Activated T-helper 17 cell treated with anti-CD3 and anti-CD28 coated beads, Interleukin-2, amount 50 U/mL, for 72 hours (primary cell): ENCODE measurements at regions not wholly inside any gene's neighbourhood (a gene's known extent, or its start where the extent isn't known, plus 50 kb on each side); places are given as distances from the start of the nearest gene placed in this dataset.

ENCODE experiments used
- ATAC-seq: fragments of 150-1000 bp; cut with Tn5 transposase; replicated peaks from 2 replicates; pipeline ENCODE4 v1.10.0; 2021; ENCODE audit warnings: mild to moderate bottlenecking, moderate library complexity
- H3K27ac Mint-ChIP-seq: one replicate; pipeline ENCODE4 v1.8.0; 2022; ENCODE audit warnings: mixed read lengths
- H3K27me3 Mint-ChIP-seq: one replicate; pipeline ENCODE4 v1.8.0; 2022; ENCODE audit warnings: mixed read lengths
- H3K36me3 Mint-ChIP-seq: one replicate; pipeline ENCODE4 v1.8.0; 2022; ENCODE audit warnings: low read depth, mild to moderate bottlenecking, mixed read lengths
- H3K4me1 Mint-ChIP-seq: one replicate; pipeline ENCODE4 v1.8.0; 2022; ENCODE audit warnings: mixed read lengths
- H3K4me3 Mint-ChIP-seq: one replicate; pipeline ENCODE4 v1.8.0; 2022; ENCODE audit warnings: mild to moderate bottlenecking, mixed read lengths
- H3K9me3 Mint-ChIP-seq: one replicate; pipeline ENCODE4 v1.8.0; 2022; ENCODE audit warnings: mixed read lengths

DNA sequence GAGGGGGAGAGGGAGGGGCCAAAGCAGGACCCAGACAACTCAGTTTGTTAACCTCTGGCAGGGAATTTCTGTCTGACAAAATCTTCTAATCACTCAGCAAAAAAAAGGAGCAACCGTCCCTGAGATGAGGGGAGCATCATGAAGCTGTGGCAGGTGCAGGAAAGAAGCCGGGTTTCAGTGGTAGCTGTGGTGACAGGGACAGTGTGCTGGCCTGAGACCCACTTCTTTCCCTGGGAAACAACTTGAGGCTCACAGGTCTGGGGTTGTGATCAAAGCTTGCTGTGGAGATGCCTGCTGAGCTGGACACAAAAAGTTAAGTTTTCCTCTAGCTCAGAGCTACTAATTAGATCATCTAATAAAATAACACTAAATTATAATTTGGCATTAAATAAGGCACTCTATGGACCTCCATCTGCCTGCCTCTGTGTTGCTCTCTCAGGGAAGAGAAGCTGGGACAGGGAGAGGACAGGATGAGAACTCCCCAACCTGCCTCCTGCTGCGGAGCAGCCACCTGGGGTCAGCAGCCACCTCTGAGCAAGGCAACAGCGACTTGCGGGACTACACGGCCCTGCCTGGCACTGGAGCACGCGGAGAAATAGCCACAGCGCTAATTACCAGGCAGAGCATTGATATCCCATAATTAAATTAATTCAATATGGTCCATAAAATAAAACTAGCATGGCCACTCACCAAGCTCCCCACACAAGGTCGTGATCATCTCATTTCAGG lies 104.6 kb upstream of the TEX51 start:
- Mint-ChIP-seq H3K4me3 (no peak overlapping the region), H3K4me1 (no peaks in the 10 kb centered on the region), H3K9me3 (no peaks in the 10 kb centered on the region), H3K27ac (no peak overlapping the region), H3K27me3 (peaks cover 22% of the 10 kb centered on the region), H3K36me3 (no peaks in the 10 kb centered on the region)
- ATAC-seq: no peak

DNA sequence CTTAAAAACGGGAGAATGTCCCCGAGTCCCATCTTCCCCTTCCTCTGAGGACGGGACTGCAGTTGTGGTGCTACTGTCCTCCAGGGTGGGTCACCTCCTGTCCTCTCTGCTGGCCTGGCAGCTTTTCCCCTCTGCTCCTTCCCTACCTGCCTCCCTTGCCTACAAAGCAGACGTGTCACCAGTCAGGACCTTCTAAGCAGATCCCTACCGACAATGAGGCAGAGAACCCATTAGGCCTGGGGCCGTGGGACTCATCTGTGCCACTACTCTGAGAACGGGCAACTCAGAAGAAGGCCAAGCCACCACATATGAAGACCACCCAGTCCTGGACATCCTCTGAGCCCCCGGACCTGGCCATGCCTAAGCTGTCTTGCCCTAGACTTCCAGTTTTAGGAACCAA lies 103.0 kb upstream of the TEX51 start:
- Mint-ChIP-seq H3K4me1 (no peaks in the 10 kb centered on the region), H3K27me3 (peaks cover 28% of the 10 kb centered on the region), H3K36me3 (no peaks in the 10 kb centered on the region), H3K27ac (no peak overlapping the region), H3K4me3 (no peak overlapping the region), H3K9me3 (no peaks in the 10 kb centered on the region)
- no peak for ATAC-seq

DNA sequence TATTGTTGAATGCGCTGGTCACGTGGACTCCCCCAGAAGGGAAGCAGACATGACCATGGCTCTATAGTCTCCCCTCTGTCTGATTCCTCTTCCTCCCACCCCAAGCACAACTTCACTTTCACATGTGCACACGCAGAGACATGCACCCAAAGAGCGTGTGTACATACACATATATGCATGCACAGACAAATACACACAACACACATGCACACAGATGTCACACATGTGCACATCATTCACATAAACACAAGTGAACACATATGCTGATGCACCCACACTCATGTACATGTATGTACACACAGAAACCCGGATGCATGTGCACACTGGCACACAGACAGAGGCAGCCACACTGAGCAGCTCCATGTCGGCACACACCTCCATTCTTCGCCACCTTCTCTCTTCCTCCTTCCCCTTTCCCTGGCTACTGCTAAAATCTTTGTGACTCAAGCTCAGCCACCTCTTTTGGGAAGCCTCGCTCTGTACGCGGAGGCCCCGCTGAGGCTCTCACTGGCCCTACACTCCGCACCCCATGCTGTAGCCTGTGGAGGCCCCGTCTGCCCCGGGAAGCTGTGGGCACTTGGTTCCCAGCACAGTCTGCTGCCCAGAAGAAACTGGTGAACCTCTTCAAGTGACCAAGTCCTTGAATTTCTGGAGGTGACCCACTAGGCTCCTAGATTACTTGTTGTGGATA lies 101.6 kb upstream of the TEX51 start:
- no peaks in the 10 kb centered on the region for H3K4me1 Mint-ChIP-seq
- H3K9me3 Mint-ChIP-seq: no peaks in the 10 kb centered on the region
- H3K36me3 Mint-ChIP-seq: no peaks in the 10 kb centered on the region
- no peak overlapping the region for H3K27ac Mint-ChIP-seq
- H3K4me3 Mint-ChIP-seq: no peak overlapping the region
- H3K27me3 Mint-ChIP-seq: peaks cover 30% of the 10 kb centered on the region
- no peak for ATAC-seq

DNA sequence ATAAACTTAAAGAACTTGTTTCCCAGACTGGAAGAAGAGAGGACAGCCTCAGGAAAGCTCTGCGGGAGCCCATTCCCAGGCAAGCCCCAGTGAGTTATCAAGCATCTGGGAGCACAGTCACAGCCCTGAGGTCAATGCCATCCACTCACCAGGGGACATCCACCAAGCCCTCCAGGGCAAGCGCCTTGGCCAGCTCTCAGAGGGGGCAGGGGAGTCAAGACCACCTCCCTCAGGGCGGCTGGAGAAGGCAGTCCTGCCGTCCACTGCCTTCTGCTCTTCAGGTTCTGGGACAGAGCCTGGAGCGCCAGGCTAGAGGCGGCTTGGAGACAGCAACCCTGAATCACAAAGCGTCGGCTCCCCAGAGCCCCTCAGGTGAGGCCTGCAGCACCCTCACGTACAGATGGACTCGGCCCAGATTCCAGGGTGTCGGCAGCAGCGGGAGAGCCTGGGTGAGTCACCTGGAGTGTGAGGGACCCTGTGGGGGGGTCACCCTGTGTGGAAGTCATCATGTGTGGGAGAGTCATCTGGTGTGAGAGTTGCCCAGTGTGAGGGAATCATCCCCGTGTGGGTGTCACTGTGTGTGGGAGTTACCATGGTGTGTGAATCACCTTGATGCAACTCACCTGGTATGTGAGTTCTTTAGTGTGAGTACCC lies 100.9 kb upstream of the TEX51 start:
- Mint-ChIP-seq H3K4me3 (no peak overlapping the region), H3K9me3 (no peaks in the 10 kb centered on the region), H3K27ac (no peak overlapping the region), H3K27me3 (peaks cover 28% of the 10 kb centered on the region), H3K4me1 (no peaks in the 10 kb centered on the region), H3K36me3 (no peaks in the 10 kb centered on the region)
- no peak for ATAC-seq

DNA sequence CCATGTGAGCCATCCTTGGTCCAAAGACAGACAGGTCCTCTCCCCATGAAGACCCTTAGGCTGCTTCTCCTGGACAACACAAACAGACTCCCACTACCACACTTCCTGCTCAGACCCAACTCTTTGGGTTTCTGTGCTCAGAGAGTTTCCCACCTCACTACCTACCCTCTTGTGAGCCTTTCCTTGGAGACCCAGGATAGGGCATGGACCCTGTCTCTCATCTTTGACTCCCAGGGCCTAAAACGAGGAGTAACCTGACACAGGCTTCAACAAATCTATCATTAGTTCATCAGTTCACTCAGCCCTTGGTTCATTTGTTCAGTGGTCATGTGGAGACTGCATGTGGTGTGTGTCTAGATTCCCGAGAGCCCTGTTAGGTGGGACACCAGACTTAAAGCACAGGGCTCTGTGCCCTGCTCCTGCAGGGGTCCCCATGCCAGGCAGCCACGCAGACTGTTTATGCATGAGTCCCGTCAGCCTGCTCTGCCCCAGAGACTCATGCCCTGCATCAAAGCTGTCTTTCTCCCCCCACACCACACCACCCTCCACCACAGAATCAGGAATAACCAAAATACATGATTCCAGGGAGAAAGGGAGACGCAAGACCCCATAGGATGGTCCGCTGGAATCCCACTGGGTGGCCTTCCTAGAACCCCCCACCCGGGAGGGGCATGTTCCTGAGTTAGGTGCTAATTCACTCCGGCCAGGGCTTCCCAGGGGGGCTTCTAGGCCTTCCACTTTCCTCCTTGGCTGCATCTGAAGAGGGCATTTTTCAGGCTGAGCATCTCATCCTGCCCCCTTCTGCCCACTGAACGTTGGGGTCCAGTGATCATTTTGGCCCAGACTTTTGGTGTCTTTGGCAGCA lies 100.2 kb upstream of the TEX51 start:
- Mint-ChIP-seq H3K4me3 (no peak overlapping the region), H3K27ac (no peak overlapping the region), H3K36me3 (no peaks in the 10 kb centered on the region), H3K9me3 (no peaks in the 10 kb centered on the region), H3K27me3 (peaks cover 22% of the 10 kb centered on the region), H3K4me1 (no peaks in the 10 kb centered on the region)
- no peak for ATAC-seq

DNA sequence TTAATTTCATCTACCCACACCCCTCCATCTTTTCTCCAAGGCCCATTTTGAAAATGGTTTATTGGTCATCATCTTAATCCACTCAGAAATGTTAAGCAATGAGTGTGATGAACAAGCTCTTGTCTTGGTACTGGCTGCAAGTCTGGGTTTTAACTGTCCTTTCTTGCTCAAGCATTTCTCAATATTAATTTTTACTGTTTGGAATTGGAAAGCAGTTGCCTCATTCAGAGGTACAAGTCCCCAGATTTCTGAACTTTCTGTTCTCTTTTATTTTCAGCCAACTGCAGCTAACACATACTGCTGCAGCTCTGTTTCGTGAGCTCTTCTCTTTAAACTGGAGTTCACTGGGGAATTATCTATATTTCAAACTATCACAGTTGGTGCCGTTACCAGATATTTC lies 99.4 kb upstream of the TEX51 start:
- H3K27ac Mint-ChIP-seq: no peak overlapping the region

DNA sequence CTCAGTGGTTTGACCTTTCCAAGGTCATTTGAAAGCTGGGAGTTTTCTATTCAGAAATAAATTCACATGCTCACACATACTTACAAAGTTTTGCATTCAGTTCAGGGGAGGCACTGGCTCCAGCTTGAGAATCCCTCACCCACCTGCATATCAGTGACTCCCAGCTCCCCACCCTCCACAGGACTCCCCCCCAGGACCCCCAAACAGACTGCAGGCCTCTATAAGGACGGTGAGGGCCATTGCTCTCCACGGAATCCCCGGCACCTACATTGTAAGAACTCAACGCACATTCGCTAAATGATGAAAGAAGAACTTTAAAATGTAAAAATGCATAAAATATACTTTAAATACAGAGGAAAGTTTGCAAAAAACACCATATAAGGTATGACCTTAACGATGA lies 97.2 kb upstream of the TEX51 start:
- H3K4me3 Mint-ChIP-seq: no peak overlapping the region
- H3K9me3 Mint-ChIP-seq: no peaks in the 10 kb centered on the region
- H3K27ac Mint-ChIP-seq: no peak overlapping the region
- H3K36me3 Mint-ChIP-seq: no peaks in the 10 kb centered on the region
- H3K27me3 Mint-ChIP-seq: peaks cover 15% of the 10 kb centered on the region
- no peaks in the 10 kb centered on the region for H3K4me1 Mint-ChIP-seq
- no peak for ATAC-seq

More for the DNA sequence above, 99.4 kb upstream of the TEX51 start:
- Mint-ChIP-seq H3K9me3 (no peaks in the 10 kb centered on the region), H3K4me1 (no peaks in the 10 kb centered on the region), H3K27me3 (peaks cover 20% of the 10 kb centered on the region), H3K4me3 (no peak overlapping the region), H3K36me3 (no peaks in the 10 kb centered on the region)
- no peak for ATAC-seq

DNA sequence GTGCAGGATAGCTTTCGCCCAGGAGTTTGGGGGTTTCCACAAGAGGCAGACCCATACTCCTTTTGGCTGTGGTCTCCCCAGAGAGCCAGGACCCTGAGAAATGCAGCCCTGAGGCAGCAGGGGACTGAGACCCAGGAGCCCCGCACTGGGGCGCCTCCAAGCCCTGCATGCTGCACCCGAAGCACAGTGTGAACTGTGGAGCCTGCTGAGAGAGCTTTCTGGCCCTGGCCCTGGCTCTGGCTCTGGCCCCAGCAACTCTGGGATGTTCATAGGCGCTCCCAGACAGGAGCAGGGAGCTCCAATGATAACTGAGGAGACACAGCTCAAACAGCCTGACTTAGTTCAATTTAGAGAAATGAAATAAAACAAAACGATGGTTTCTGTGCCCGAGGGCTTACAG lies 96.4 kb upstream of the TEX51 start:
- Mint-ChIP-seq H3K27me3 (peaks cover 16% of the 10 kb centered on the region), H3K27ac (no peak overlapping the region), H3K4me3 (no peak overlapping the region), H3K9me3 (no peaks in the 10 kb centered on the region), H3K36me3 (no peaks in the 10 kb centered on the region), H3K4me1 (no peaks in the 10 kb centered on the region)
- ATAC-seq: no peak

DNA sequence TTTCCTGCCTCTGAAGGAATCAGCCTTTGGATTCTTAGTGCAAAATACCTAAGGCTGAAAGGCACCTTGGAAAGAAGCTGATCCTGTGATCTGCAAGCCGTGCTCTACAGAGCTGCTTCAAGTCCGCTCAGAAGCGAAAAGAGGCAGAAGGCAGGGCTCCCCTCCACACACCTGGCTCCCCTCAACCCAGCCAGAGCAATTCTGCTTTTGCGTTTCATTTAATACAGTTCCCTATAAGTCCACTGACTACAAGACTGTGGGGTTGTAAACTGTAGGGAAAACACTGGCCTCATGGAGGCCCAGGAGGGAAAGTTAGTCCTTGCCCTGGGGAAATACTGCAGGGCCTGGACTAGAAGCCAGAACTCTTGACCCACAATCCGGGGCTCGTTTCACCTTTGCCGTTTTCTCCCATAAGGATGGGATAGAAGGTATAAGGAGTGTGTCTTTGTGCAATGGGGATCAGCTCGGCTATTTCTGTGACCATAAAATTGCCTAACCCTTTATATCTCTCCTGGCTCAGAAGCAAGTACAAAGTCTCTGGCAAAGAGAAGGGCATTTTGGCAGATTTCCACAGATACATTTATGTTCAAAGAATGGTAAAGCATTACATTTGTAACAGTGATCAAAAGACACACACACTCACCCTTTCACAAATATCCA lies 95.8 kb upstream of the TEX51 start:
- Mint-ChIP-seq H3K4me1 (no peaks in the 10 kb centered on the region), H3K4me3 (no peak overlapping the region), H3K27ac (no peak overlapping the region)

DNA sequence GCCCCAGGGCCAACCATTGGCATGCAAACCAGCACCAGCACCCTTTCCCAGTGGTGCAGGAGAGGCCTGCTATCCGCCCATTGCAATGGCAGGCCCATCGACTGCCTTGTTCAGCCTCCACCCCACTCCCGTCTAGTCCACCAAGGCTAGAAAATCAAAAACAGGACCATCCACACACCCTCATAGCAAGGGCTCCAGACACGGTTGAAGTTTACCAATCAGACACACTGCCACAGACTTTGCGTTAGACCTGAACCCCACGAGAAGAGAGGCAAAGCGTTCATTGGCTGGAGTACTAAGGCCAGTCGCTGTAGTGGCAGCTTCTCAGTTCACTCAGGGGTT lies 95.3 kb upstream of the TEX51 start:
- no peaks in the 10 kb centered on the region for H3K4me1 Mint-ChIP-seq
- no peaks in the 10 kb centered on the region for H3K9me3 Mint-ChIP-seq
- no peak for ATAC-seq
- H3K36me3 Mint-ChIP-seq: no peaks in the 10 kb centered on the region
- H3K4me3 Mint-ChIP-seq: no peak overlapping the region
- peaks cover 18% of the 10 kb centered on the region for H3K27me3 Mint-ChIP-seq
- no peak overlapping the region for H3K27ac Mint-ChIP-seq

More for the DNA sequence above, 95.8 kb upstream of the TEX51 start:
- ATAC-seq: no peak
- Mint-ChIP-seq H3K27me3 (peaks cover 18% of the 10 kb centered on the region), H3K9me3 (no peaks in the 10 kb centered on the region), H3K36me3 (no peaks in the 10 kb centered on the region)

DNA sequence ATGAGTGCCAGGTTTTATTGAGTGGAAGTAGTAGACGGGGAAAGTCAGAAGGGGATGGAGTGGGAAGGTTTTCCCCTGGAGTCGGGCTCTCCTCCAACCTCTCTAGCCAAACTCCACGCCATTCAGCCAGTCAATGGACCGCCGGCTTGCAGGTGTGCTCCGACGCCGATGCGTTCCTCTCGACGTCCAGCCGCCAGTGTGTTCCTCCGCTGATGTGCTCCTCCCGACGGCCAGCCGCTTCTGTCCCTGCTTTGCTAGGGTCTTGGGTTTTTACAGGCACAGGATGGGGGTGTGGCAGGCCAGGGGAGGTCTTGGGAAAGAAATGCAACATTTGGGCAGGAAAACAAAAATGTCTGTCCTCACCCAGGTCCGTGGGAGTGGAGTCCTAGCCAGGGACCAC lies 94.3 kb upstream of the TEX51 start:
- no peak overlapping the region for H3K27ac Mint-ChIP-seq
- H3K4me1 Mint-ChIP-seq: no peaks in the 10 kb centered on the region
- H3K36me3 Mint-ChIP-seq: no peaks in the 10 kb centered on the region
- no peak overlapping the region for H3K4me3 Mint-ChIP-seq
- H3K27me3 Mint-ChIP-seq: peaks cover 20% of the 10 kb centered on the region
- ATAC-seq: no peak
- H3K9me3 Mint-ChIP-seq: no peaks in the 10 kb centered on the region

DNA sequence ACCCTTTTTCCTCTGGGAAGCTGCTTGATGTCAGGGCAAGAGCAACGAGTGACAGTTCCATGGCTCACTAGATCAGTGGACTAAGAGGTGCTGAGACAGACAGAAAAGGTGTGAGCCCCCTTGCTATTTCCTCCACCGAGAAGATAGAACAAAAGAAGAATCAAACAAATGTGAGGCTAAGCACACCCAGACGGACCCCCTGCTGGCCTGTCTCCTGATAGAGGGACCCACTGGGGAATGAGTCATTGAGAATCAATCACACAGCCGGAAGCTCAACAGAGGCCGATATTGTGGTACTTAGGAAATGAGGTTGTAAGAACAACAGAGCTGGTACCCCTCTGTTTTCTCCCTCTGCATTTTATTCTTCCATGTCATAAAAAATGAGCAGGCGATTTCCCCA lies 89.8 kb upstream of the TEX51 start:
- H3K4me3 Mint-ChIP-seq: no peak overlapping the region
- H3K27ac Mint-ChIP-seq: no peak overlapping the region
- H3K27me3 Mint-ChIP-seq: peaks cover 19% of the 10 kb centered on the region
- H3K36me3 Mint-ChIP-seq: no peaks in the 10 kb centered on the region
- no peak for ATAC-seq
- no peaks in the 10 kb centered on the region for H3K4me1 Mint-ChIP-seq
- no peaks in the 10 kb centered on the region for H3K9me3 Mint-ChIP-seq

DNA sequence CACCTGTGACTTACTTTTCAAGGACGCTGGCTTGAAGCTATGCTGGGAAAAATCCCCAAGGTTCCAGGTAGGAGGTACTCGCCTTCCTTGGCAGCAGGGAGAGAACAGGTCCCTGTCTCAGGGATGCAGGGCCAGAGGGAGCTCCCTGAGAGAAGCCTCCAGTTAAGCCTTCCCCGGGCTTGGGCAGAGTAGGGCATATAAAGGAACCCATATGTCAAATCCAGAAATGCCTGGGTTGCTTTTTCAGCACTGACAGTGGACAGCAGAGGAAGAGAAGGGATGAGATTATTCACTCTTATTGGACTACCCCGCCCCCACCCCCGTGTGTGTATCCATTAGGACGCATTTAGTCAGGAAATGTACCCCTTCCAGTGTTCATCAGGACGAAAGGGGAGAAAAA lies 89.3 kb upstream of the TEX51 start:
- ATAC-seq: no peak
- Mint-ChIP-seq H3K4me1 (no peaks in the 10 kb centered on the region), H3K4me3 (no peak overlapping the region), H3K27me3 (peaks cover 23% of the 10 kb centered on the region), H3K36me3 (no peaks in the 10 kb centered on the region), H3K27ac (no peak overlapping the region), H3K9me3 (no peaks in the 10 kb centered on the region)

DNA sequence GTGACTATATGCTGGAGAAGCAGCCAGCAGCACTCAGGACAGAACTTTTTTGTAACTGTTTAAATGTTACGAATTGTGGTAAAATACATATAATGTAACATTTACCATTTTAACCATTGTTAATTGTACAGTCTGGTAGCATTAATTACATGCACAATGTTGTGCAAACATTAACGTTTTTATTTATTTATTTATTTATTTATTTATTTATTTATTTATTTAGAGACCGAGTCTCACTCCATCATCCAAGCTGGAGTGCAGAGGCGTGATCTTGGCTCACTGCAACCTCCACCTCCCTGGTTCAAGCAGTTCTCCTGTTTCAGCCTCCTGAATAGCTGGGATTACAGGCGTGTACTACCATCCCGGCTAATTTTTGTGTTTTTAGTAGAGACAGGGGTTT lies 88.7 kb upstream of the TEX51 start:
- H3K9me3 Mint-ChIP-seq: no peaks in the 10 kb centered on the region
- no peak overlapping the region for H3K4me3 Mint-ChIP-seq
- no peak overlapping the region for H3K27ac Mint-ChIP-seq
- H3K27me3 Mint-ChIP-seq: peaks cover 25% of the 10 kb centered on the region
- no peaks in the 10 kb centered on the region for H3K36me3 Mint-ChIP-seq
- ATAC-seq: no peak
- no peaks in the 10 kb centered on the region for H3K4me1 Mint-ChIP-seq
